HG03565 (cell line): ENCODE measurements at regions not wholly inside any gene's neighbourhood (a gene's known extent, or its start where the extent isn't known, plus 50 kb on each side); places are given as distances from the start of the nearest gene placed in this dataset.

Experiments
- ATAC-seq: cut with Tn5 transposase; IDR thresholded peaks from one replicate; pipeline ENCODE4 v1.9.1; 2021; ENCODE audit warnings: mild to moderate bottlenecking, moderate library complexity; ENCODE audit not compliant: unreplicated experiment

GRCh38 chr5:3344671-3345070 lies 251.0 kb upstream of the IRX1 start:
- ATAC-seq: no peak

GRCh38 chr5:3343911-3344310 lies 251.7 kb upstream of the IRX1 start:
- ATAC-seq: no peak

GRCh38 chr5:3343211-3343610 lies 252.4 kb upstream of the IRX1 start:
- ATAC-seq: no peak

GRCh38 chr5:3342271-3343100 lies 253.1 kb upstream of the IRX1 start:
- no peak for ATAC-seq

GRCh38 chr5:3341446-3342240 lies 254.0 kb upstream of the IRX1 start:
- no peak for ATAC-seq

GRCh38 chr5:3340471-3340870 lies 255.2 kb upstream of the IRX1 start:
- ATAC-seq: no peak

- no peak for ATAC-seq
Measured at GRCh38 chr5:3339798-3340115, 255.9 kb upstream of the IRX1 start.

- no peak for ATAC-seq
Measured at GRCh38 chr5:3339092-3339797, 256.4 kb upstream of the IRX1 start.

- no peak for ATAC-seq
Measured at GRCh38 chr5:3337812-3338541, 257.7 kb upstream of the IRX1 start.

GRCh38 chr5:3336666-3337065 lies 259.0 kb upstream of the IRX1 start:
- no peak for ATAC-seq

- no peak for ATAC-seq
Measured at GRCh38 chr5:3335301-3335700, 260.3 kb upstream of the IRX1 start.

- ATAC-seq: no peak
Measured at GRCh38 chr5:3333836-3334235, 261.8 kb upstream of the IRX1 start.

GRCh38 chr5:3333105-3333504 lies 262.5 kb upstream of the IRX1 start:
- no peak for ATAC-seq

- ATAC-seq: no peak
Measured at GRCh38 chr5:3331819-3332218, 263.8 kb upstream of the IRX1 start.

GRCh38 chr5:3330442-3330841 lies 265.2 kb upstream of the IRX1 start:
- no peak for ATAC-seq

GRCh38 chr5:3329427-3329826 lies 266.2 kb upstream of the IRX1 start:
- ATAC-seq: no peak

GRCh38 chr5:3326841-3327232 lies 268.8 kb upstream of the IRX1 start:
- no peak for ATAC-seq

GRCh38 chr5:3325972-3326840 lies 269.4 kb upstream of the IRX1 start:
- ATAC-seq: no peak

- ATAC-seq: no peak
Measured at GRCh38 chr5:3325201-3325971, 270.2 kb upstream of the IRX1 start.
